ENCODE measurements at regions not wholly inside any gene's neighbourhood (a gene's known extent, or its start where the extent isn't known, plus 50 kb on each side); places are given as distances from the start of the nearest gene placed in this dataset.
"Not testable (repeated sequence)": the region's sequence is repeated elsewhere in the genome, so short reads cannot be mapped to it uniquely, and the experiment has no call there.

GRCh38 chr11:101792814-101793213 is 122.0 kb upstream of the CEP126 start:
- no peak for TF ChIP-seq POLR2A (IDR thresholded peaks at IDR 0.05)
- no peak for TF ChIP-seq CTCF (IDR thresholded peaks at IDR 0.05)
- Histone ChIP-seq H3K27me3 (no peaks in the 10 kb centered on the region), H3K9me3 (no peaks in the 10 kb centered on the region), H3K4me1 (no peaks in the 10 kb centered on the region), H3K4me3 (no peak overlapping the region), H3K36me3 (replicated peaks in 1 of 2; ENCODE audit: insufficient read depth in 1 of 2, low read depth in 2 of 2) (no peaks in the 10 kb centered on the region), H3K27ac (no peak overlapping the region)
- intact Hi-C loops (cut with DNase I), result no loop called here
- DNase-seq (no peak), ATAC-seq (no peak)
- WGBS, 2 donors, result 57 to 58% methylated on average over 2 of the region's 2 CpGs

GRCh38 chr11:101786916-101787315 is 127.9 kb upstream of the CEP126 start:
- H3K36me3 ChIP-seq (replicated peaks in 1 of 2; ENCODE audit: insufficient read depth in 1 of 2, low read depth in 2 of 2), result no peaks in the 10 kb centered on the region
- no peaks in the 10 kb centered on the region for H3K27me3 ChIP-seq
- intact Hi-C loops (cut with DNase I), result no loop called here
- DNase-seq (no peak), ATAC-seq (no peak)
- no peak overlapping the region for H3K4me3 ChIP-seq
- no peak for TF ChIP-seq POLR2A (IDR thresholded peaks at IDR 0.05)
- TF ChIP-seq CTCF (IDR thresholded peaks at IDR 0.05), result no peak
- WGBS, 2 donors, result 23 to 45% methylated on average over 1 of the region's 1 CpG
- no peak overlapping the region for H3K27ac ChIP-seq
- no peaks in the 10 kb centered on the region for H3K9me3 ChIP-seq
- H3K4me1 ChIP-seq, result no peaks in the 10 kb centered on the region

- TF ChIP-seq POLR2A (IDR thresholded peaks at IDR 0.05), result no peak
- no peak for TF ChIP-seq CTCF (IDR thresholded peaks at IDR 0.05)
- H3K27me3 ChIP-seq, result no peaks in the 10 kb centered on the region
- H3K9me3 ChIP-seq, result no peaks in the 10 kb centered on the region
- no peaks in the 10 kb centered on the region for H3K4me1 ChIP-seq
- intact Hi-C loops (cut with DNase I), result no loop called here
- no peaks in the 10 kb centered on the region for H3K36me3 ChIP-seq (replicated peaks in 1 of 2; ENCODE audit: insufficient read depth in 1 of 2, low read depth in 2 of 2)
- ATAC-seq, result no peak
- no peak overlapping the region for H3K4me3 ChIP-seq
- no peak for DNase-seq
- H3K27ac ChIP-seq, result no peak overlapping the region
Measured at GRCh38 chr11:101786421-101786820, 128.4 kb upstream of the CEP126 start.

- peaks cover 0 to 10% (median 0%) of the 10 kb centered on the region in 3 donors for H3K9me3 ChIP-seq
- ATAC-seq; H3K27me3 ChIP-seq; intact Hi-C loops (cut with DNase I); H3K4me1 ChIP-seq; H3K4me3 ChIP-seq; DNase-seq; H3K36me3 ChIP-seq (replicated peaks in 1 of 2; ENCODE audit: insufficient read depth in 1 of 2, low read depth in 2 of 2); H3K27ac ChIP-seq: not testable (repeated sequence)
- WGBS, 2 donors, result 38 to 44% methylated on average over 1 of the region's 1 CpG
Measured at GRCh38 chr11:101779167-101779566, 135.6 kb upstream of the CEP126 start.

GRCh38 chr11:101777476-101777875 is 137.3 kb upstream of the CEP126 start:
- 58 to 65% methylated on average over 1 of the region's 1 CpG for WGBS, 2 donors
- peaks cover 0 to 10% (median 0%) of the 10 kb centered on the region in 3 donors for H3K9me3 ChIP-seq
- H3K27ac ChIP-seq, result no peak overlapping the region
- H3K4me3 ChIP-seq, result no peak overlapping the region
- H3K27me3 ChIP-seq, result no peaks in the 10 kb centered on the region
- no peaks in the 10 kb centered on the region for H3K36me3 ChIP-seq (replicated peaks in 1 of 2; ENCODE audit: insufficient read depth in 1 of 2, low read depth in 2 of 2)
- intact Hi-C loops (cut with DNase I), result no loop called here
- H3K4me1 ChIP-seq, result no peaks in the 10 kb centered on the region
- TF ChIP-seq CTCF (IDR thresholded peaks at IDR 0.05) (no peak), POLR2A (IDR thresholded peaks at IDR 0.05) (no peak)
- no peak for ATAC-seq
- DNase-seq, result no peak

Data from body of pancreas (tissue), 4 donors.